ENCODE measurements at regions not wholly inside any gene's neighbourhood (a gene's known extent, or its start where the extent isn't known, plus 50 kb on each side); places are given as distances from the start of the nearest gene placed in this dataset.

GRCh38 chr5:90054612-90055011, 354.9 kb downstream of the CETN3 start:
- TF ChIP-seq CTCF (IDR thresholded peaks at IDR 0.05), result no peak
- TF ChIP-seq POLR2AphosphoS5 (IDR thresholded peaks at IDR 0.05), result no peak
- no peak for TF ChIP-seq POLR2A (IDR thresholded peaks at IDR 0.05; ENCODE audit: low read depth)

Measured in esophagus muscularis mucosa (tissue), 3 donors.